Gastroesophageal sphincter (tissue), 4 donors: ENCODE measurements at regions not wholly inside any gene's neighbourhood (a gene's known extent, or its start where the extent isn't known, plus 50 kb on each side); places are given as distances from the start of the nearest gene placed in this dataset.

Source experiments
- ATAC-seq: fragments of 150-250 bp; one replicate; pipeline ENCODE4 v1.9.1; 2016; ENCODE audit warnings: mild to moderate bottlenecking, moderate library complexity
- H3K27ac ChIP-seq, 4 donors: fragments of 200-600 bp; sonication (generic) in 3 of 4; 1 replicate in 3 of 4; 2 replicates in 1 of 4; pipeline ENCODE4 v1.5.1; 2016 to 2019
- H3K27me3 ChIP-seq: fragments of 200-600 bp; sonication (generic); one replicate; pipeline ENCODE4 v1.5.1; 2019
- H3K36me3 ChIP-seq, 2 donors: fragments of 200-600 bp; sonication (generic); one replicate each; pipeline ENCODE4 v1.5.1; 2019; ENCODE audit warnings: control low read depth in 1 of 2
- H3K4me1 ChIP-seq, 3 donors: fragments of 200-600 bp; sonication (generic); 1 replicate in 2 of 3; 2 replicates in 1 of 3; pipeline ENCODE4 v1.5.1; 2016 to 2019; ENCODE audit warnings: control low read depth in 2 of 3
- H3K4me3 ChIP-seq, 2 donors: fragments of 200-600 bp; sonication (generic); one replicate each; pipeline ENCODE4 v1.5.1; 2019; ENCODE audit warnings: mild to moderate bottlenecking in 1 of 2, moderate library complexity in 1 of 2
- H3K9me3 ChIP-seq, 3 donors: fragments of 200-600 bp; sonication (generic); one replicate each; pipeline ENCODE4 v1.5.1; 2017 to 2019; ENCODE audit warnings: control low read depth in 2 of 3
- EP300 ChIP-seq: sonication (generic); formaldehyde crosslinking; IDR thresholded peaks from one replicate; pipeline ENCODE4 v1.6.1; 2017; ENCODE audit warnings: antibody characterized with exemption, mild to moderate bottlenecking
- POLR2A ChIP-seq, 2 donors: fragments of 450-650 bp; IDR thresholded peaks; one replicate each; pipeline ENCODE4 v1.6.1; 2017; ENCODE audit warnings: antibody characterized with exemption in 2 of 2, mild to moderate bottlenecking in 2 of 2, moderate library complexity in 1 of 2
- POLR2AphosphoS5 ChIP-seq: sonication (generic); formaldehyde crosslinking; IDR thresholded peaks from one replicate; pipeline ENCODE4 v1.6.1; 2017; ENCODE audit warnings: antibody characterized with exemption
- WGBS, 2 donors: methylation state at CpG; one replicate each; pipeline ENCODE4 v1.1.5; 2018; ENCODE audit warnings: low coverage in 1 of 2; 5-methylcytosine and 5-hydroxymethylcytosine counted together
- TF ChIP-seq, protein P1 (sequence below), 4 experiments: fragments of 200-600 bp in 2 of 4; fragments of 450-650 bp in 2 of 4; sonication (generic) in 1 of 4; IDR thresholded peaks; one replicate each; pipeline ENCODE4 v1.5.1; 2017 to 2019; ENCODE audit warnings: antibody characterized with exemption in 4 of 4, mild to moderate bottlenecking in 2 of 4, moderate library complexity in 2 of 4

DNA sequence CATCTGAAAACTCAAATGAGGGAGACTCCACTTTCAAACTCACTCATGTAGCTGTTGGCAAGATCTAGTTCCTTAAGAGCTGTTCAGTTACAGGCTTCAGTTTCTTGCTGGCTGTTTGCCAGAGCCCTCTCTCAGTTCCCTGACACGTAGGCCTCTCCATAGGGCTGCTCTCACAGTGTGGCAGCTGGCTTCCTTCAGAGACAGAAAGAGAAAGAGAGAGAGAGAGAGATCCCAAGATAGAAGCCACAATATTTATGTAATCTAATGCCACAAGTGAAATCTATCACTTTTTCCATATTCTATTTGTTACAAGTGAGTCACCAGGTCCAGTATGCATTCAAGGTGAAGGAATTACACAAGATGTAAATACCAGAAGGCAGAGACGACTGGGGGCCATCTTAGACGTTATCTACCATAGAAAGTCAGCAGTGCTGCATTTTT is 168.8 kb downstream of the RCN1 start:
- H3K4me3 ChIP-seq, result no peak overlapping the region
- peaks cover 0 to 5% (median 0%) of the 10 kb centered on the region in 3 donors for H3K9me3 ChIP-seq
- WGBS, 2 donors, result 5 to 29% methylated on average over 3 of the region's 3 CpGs
- no peak for ATAC-seq
- TF ChIP-seq EP300, result no peak
- TF ChIP-seq POLR2AphosphoS5, result no peak
- H3K4me1 ChIP-seq, result no peaks in the 10 kb centered on the region
- H3K27ac ChIP-seq, result no peak overlapping the region
- no peaks in the 10 kb centered on the region for H3K36me3 ChIP-seq
- H3K27me3 ChIP-seq, result peaks cover 5% of the 10 kb centered on the region

DNA sequence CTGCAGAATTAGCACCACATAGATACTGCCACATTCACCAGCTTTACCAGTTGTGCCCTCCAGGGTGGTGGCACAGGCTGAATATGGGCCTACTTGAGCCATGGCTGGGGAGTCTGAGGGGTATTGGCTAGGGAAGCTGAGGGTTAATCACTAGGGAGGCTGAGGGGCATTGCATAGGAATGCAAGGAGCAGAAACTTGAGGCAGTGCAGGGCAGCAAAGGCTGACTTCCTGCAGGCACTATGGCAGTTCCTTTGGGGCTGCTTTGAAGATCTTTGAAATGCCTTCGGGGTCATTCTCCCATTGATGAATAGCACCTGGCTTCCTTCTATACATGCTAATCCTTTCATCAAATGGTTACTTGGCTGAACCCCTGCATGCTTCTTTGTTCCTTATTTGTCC is 171.5 kb downstream of the RCN1 start:
- no peak for TF ChIP-seq POLR2AphosphoS5
- WGBS, 2 donors, result 46 to 50% methylated on average over 1 of the region's 1 CpG
- Histone ChIP-seq H3K4me1 (no peaks in the 10 kb centered on the region), H3K27me3 (no peaks in the 10 kb centered on the region), H3K9me3 (peaks cover 0 to 5% (median 0%) of the 10 kb centered on the region in 3 donors), H3K36me3 (no peaks in the 10 kb centered on the region), H3K27ac (no peak overlapping the region), H3K4me3 (no peak overlapping the region)
- no peak for ATAC-seq

DNA sequence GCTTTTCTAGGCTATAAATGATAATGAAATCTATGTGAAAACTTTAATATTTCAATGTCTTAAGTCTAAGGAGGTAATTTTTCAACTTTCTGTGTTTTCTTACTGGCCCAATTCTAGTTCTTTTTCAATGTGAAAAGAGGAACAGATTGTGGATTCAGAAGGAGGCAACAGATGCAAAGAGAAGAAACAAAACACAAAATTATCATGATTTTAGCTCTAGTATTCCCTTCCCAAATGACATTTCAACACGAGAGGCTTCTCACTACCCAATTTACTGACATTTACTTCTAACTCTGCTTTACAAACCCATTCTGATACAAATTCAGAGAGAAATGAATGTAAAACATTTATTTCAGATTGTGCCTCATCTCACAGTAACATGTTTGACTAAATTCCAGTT is 169.4 kb downstream of the WT1 start:
- Histone ChIP-seq H3K27ac (no peak overlapping the region), H3K4me3 (no peak overlapping the region), H3K27me3 (no peaks in the 10 kb centered on the region), H3K4me1 (no peaks in the 10 kb centered on the region), H3K9me3 (no peaks in the 10 kb centered on the region), H3K36me3 (no peaks in the 10 kb centered on the region)
- whole genome bisulfite sequencing, 2 donors, result 55 to 67% methylated on average over 1 of the region's 1 CpG
- no peak for ATAC-seq
- no peak for TF ChIP-seq POLR2AphosphoS5
- TF ChIP-seq POLR2A (IDR thresholded peaks at IDR 0.05), result no peak
- TF ChIP-seq, protein P1, sequence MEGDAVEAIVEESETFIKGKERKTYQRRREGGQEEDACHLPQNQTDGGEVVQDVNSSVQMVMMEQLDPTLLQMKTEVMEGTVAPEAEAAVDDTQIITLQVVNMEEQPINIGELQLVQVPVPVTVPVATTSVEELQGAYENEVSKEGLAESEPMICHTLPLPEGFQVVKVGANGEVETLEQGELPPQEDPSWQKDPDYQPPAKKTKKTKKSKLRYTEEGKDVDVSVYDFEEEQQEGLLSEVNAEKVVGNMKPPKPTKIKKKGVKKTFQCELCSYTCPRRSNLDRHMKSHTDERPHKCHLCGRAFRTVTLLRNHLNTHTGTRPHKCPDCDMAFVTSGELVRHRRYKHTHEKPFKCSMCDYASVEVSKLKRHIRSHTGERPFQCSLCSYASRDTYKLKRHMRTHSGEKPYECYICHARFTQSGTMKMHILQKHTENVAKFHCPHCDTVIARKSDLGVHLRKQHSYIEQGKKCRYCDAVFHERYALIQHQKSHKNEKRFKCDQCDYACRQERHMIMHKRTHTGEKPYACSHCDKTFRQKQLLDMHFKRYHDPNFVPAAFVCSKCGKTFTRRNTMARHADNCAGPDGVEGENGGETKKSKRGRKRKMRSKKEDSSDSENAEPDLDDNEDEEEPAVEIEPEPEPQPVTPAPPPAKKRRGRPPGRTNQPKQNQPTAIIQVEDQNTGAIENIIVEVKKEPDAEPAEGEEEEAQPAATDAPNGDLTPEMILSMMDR (IDR thresholded peaks at IDR 0.05), result no peak
- TF ChIP-seq EP300, result no peak

DNA sequence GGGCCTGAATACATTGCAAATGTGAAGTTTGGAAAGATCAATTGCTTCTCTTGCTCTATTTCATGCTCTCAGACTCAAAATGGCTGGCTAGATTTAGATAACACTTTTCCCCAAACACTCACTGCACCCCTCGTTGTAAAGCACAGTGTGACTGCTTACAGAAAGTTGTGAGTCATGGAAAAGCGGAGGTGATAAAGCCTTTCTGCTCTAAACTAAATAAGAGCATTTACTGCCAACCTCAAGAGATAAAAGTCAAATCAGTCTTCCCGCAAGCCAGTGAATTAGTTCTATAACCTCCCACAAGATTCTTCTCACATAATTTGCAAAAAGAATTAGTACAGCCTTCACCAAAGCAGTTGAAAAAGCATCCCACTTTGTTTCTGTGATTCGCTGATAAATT is 168.7 kb downstream of the WT1 start:
- 27 to 46% methylated on average over 4 of the region's 4 CpGs for WGBS, 2 donors
- no peaks in the 10 kb centered on the region for H3K27me3 ChIP-seq
- TF ChIP-seq POLR2A (IDR thresholded peaks at IDR 0.05), result no peak
- TF ChIP-seq, protein P1 (IDR thresholded peaks at IDR 0.05), result no peak
- no peak for TF ChIP-seq POLR2AphosphoS5
- no peak for TF ChIP-seq EP300
- no peak for ATAC-seq
- H3K36me3 ChIP-seq, result no peaks in the 10 kb centered on the region
- no peaks in the 10 kb centered on the region for H3K9me3 ChIP-seq
- no peak overlapping the region for H3K27ac ChIP-seq
- no peaks in the 10 kb centered on the region for H3K4me1 ChIP-seq
- H3K4me3 ChIP-seq, result no peak overlapping the region

DNA sequence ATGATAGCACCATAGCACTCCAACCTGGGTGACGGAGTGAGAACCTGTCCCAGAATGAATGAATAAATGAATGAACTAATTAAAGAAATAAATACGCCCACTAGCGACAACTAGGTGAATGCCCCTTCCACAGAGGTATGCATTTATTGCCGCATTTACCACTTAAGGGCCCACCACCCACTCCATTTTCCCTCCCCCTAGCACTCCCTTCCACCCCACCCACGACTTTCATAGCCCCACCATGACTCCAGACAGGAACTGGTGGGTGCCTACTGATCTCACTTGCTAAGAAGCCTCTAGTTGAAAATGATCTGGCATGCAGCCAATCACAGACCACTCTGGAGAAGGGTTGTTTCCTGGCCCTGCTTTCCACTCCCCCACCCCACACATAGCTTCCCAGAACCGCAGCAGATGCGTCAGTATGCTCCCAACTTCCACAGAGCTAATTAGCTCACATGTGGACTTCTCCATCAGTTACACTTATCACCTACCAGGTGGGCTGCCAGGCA is 167.6 kb downstream of the WT1 start:
- Histone ChIP-seq H3K36me3 (no peaks in the 10 kb centered on the region), H3K4me3 (no peak overlapping the region), H3K27me3 (no peaks in the 10 kb centered on the region), H3K9me3 (no peaks in the 10 kb centered on the region), H3K27ac (no peak overlapping the region), H3K4me1 (no peaks in the 10 kb centered on the region)
- WGBS, 2 donors, result 75 to 86% methylated on average over 4 to 5 of the region's 7 CpGs
- TF ChIP-seq POLR2AphosphoS5 (no peak), EP300 (no peak), POLR2A (IDR thresholded peaks at IDR 0.05) (no peak)
- TF ChIP-seq, protein P1 (IDR thresholded peaks at IDR 0.05), result no peak
- ATAC-seq, result no peak

DNA sequence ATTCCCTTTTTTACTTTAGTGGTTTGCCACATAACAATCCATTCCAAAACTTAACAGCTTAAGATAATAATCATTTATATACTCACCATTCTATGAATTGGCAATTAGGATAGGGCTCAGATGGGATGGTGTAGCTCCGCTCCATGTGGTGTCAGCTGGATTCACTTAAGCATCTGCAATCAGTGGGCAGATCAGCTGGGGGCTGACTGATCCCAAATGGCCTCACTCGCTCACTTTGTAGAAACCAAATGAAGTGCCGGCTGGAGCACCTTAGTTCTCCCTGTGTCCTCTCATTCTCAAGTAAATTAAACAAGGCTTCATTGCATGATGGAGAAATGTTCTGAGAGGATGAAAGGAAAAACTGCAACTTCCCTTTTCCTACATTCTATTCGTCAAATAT is 161.4 kb downstream of the WT1 start:
- Histone ChIP-seq H3K4me3 (no peak overlapping the region), H3K27me3 (no peaks in the 10 kb centered on the region), H3K36me3 (no peaks in the 10 kb centered on the region), H3K27ac (no peak overlapping the region), H3K4me1 (no peaks in the 10 kb centered on the region), H3K9me3 (no peaks in the 10 kb centered on the region)
- WGBS, 2 donors, result 61 to 64% methylated on average over 4 of the region's 4 CpGs
- TF ChIP-seq, protein P1 (IDR thresholded peaks at IDR 0.05), result no peak
- TF ChIP-seq POLR2A (IDR thresholded peaks at IDR 0.05), result no peak
- no peak for TF ChIP-seq POLR2AphosphoS5
- TF ChIP-seq EP300, result no peak
- no peak for ATAC-seq
